HG03565 (cell line): ENCODE measurements at regions not wholly inside any gene's neighbourhood (a gene's known extent, or its start where the extent isn't known, plus 50 kb on each side); places are given as distances from the start of the nearest gene placed in this dataset.

Experiments used
- ATAC-seq: cut with Tn5 transposase; IDR thresholded peaks from one replicate; pipeline ENCODE4 v1.9.1; 2021; ENCODE audit warnings: mild to moderate bottlenecking, moderate library complexity; ENCODE audit not compliant: unreplicated experiment

- no peak for ATAC-seq
Observed at GRCh38 chr14:61625165-61625564, 70.1 kb upstream of the HIF1A start.

DNA sequence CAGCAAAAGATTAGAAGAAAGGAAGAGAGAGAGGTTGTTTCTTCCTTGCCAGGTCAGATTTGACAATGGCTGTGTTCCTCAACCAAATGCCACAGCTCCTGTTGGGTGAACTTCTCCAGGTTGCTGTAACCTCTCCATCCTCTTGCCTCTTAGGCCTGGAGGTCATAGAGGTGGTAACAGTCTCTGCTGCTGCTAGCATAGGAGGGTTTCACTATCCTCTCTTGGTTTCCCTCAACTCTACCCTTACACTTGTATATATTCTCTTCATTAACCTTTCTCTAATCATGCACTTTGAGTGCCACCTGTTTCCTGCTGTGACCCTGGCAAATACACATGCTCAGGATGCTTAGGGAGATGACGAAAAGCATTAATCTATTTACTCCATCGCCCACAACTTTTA lies 67.7 kb upstream of the HIF1A start:
- no peak for ATAC-seq

GRCh38 chr14:61628016-61628725 lies 67.1 kb upstream of the HIF1A start:
- no peak for ATAC-seq

- ATAC-seq: no peak
Observed at GRCh38 chr14:61630399-61631044, 64.8 kb upstream of the HIF1A start.

- no peak for ATAC-seq
Observed at GRCh38 chr14:61631045-61631687, 64.1 kb upstream of the HIF1A start.

DNA sequence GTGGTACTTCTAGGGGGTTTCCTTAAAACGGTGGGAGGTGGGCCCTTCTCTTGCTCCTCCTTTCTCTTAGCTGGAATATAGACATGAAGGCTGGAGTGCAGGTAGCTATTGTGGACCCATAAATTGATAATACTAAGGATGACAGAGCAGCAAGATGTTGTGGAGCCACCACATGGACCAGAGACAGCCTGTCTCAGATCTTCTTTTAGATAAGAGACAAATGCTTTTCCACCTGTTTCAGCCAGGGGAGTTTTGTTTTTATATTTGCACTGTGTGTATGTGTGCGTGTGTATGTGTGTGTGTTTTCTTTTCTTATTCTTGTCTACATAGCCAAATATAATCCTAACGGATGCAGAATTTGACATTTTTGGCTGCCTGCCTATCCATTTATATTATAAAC lies 62.9 kb upstream of the HIF1A start:
- no peak for ATAC-seq

GRCh38 chr14:61632807-61633206 lies 62.5 kb upstream of the HIF1A start:
- ATAC-seq: no peak

DNA sequence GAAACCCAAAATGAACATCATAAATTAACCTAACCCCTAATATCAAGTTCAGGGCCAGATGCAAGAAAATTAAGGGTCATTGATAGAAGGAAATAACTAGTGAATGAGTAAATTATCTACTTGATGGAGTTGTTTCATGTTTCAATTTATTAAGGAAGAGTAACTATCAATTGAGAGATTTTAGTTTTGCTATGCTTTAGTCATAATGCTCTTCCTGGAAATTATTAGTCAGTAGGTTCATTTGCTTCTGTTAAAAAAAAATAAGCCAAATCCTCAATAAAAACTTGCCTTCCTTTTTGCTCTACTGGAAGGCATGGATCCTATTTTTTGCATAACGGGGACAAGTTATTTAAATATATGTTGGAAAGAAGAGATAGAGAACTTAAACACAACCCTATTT lies 59.0 kb upstream of the HIF1A start:
- ATAC-seq: no peak

- no peak for ATAC-seq
Observed at GRCh38 chr14:61636779-61637178, 58.5 kb upstream of the HIF1A start.

- no peak for ATAC-seq
Observed at GRCh38 chr14:61638595-61639387, 56.5 kb upstream of the HIF1A start.

- ATAC-seq: no peak
Observed at GRCh38 chr14:61640158-61641136, 54.9 kb upstream of the HIF1A start.

DNA sequence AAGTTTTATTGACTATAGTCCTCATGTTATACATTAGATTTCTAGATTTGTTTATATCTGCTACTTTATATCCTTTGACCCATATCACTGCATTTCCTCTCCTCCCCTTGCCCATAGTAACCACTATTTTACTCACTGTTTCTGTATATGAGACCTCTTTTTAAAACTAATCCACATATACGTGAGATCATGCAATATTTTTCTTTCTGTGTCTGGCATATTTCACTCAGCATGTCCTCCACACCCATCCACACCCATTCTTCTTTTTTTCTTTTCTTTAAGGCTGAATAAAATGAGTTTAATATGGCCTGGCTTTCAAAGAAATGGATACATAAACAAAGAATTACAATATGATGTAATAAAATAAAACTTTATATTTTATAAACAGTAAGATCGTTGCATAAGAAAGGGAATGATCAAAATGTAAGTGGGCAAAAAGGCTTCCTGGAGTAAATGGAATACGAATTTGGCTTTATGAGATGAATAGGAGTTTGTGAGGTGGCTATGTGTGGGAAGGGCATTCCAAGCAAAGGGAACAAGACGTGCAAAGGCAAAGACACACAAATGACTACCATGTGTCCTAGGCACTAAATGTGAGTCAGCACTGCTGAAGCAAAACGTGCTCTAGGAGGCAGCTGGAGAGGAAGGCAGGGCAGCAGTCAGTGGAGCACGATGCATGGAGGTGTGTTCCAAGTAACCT lies 53.2 kb upstream of the HIF1A start:
- ATAC-seq: no peak

DNA sequence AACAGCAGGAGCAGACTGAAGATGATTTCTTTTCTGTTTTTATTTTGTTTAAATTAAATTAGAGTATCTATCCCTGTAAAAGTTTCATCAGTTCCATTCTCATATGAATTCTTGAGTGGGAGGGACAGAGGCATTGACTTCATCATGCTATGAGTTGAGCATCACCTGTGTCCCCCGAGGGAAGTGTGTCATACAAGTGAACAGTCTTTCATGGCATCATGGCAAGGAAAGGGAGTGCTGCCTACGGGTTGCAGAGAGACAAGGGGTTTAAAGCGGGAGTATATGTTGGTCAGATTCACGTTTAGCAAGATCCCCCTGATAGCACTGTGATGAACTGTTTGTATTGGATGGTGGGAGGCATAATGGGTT lies 52.7 kb upstream of the HIF1A start:
- no peak for ATAC-seq

GRCh38 chr14:61643555-61643954 lies 51.8 kb upstream of the HIF1A start:
- ATAC-seq: no peak

DNA sequence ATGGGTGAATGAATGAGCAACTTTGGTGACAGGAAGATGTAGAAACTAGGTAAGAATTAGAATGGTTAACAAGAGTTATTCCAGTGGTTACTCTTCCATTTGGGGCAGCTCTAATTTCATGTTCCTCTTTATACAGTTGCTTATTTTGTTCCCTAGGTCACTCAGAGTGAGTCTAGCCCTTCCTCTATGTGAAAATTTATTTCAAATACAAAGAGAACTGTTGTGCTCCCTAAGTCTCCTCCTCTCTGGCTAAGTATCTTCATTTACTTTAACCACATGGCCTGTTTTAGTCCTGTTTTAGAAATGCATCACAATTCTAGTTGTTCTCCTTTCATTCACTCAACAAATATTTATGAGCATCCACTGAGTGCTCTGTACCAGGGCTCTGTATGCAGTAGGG lies 51.1 kb upstream of the HIF1A start:
- peak; percentile 14 for ATAC-seq

GRCh38 chr14:61644834-61645233 lies 50.5 kb upstream of the HIF1A start:
- peak; percentile 64 for ATAC-seq

- ATAC-seq: no peak
Observed at GRCh38 chr14:61645247-61645646, 50.1 kb upstream of the HIF1A start.
